GM13977 (cell line): ENCODE measurements at regions not wholly inside any gene's neighbourhood (a gene's known extent, or its start where the extent isn't known, plus 50 kb on each side); places are given as distances from the start of the nearest gene placed in this dataset.

Source experiments
- DNase-seq: peaks from one replicate; pipeline ENCODE4 v3.0.0; 2012; ENCODE audit warnings: low spot score
- CTCF ChIP-seq: IDR thresholded peaks from 2 replicates; pipeline ENCODE4 v1.5.1; 2012; ENCODE audit warnings: mild to moderate bottlenecking, control low read depth; ENCODE audit not compliant: insufficient read depth; ENCODE audit errors: extremely low read depth, missing control alignments
- in situ Hi-C: fragments of 300-500 bp; cut with MboI; formaldehyde crosslinking; loops from one replicate; pipeline ENCODE4 v1.12.0; 2022; ENCODE audit warnings: low sequenced_read_pairs, low pct_unique_long_range_greater_than_20kb, mixed read lengths, inconsistent platforms; ENCODE audit not compliant: unreplicated experiment

GRCh38 chr21:41672543-41672915, 94.3 kb downstream of the RIPK4 start:
- TF ChIP-seq CTCF: no peak
- in situ Hi-C loops: no loop called here
- DNase-seq: no peak

- TF ChIP-seq CTCF: no peak
- in situ Hi-C loops: no loop called here
Observed at GRCh38 chr21:41671859-41672542, 94.9 kb downstream of the RIPK4 start.

GRCh38 chr21:41671212-41671762, 95.6 kb downstream of the RIPK4 start:
- no peak for DNase-seq
- in situ Hi-C loops: no loop called here
- TF ChIP-seq CTCF: no peak

More at GRCh38 chr21:41671859-41672542, 94.9 kb downstream of the RIPK4 start:
- no peak for DNase-seq

GRCh38 chr21:41670056-41670805, 96.6 kb downstream of the RIPK4 start:
- TF ChIP-seq CTCF: no peak
- no peak for DNase-seq
- in situ Hi-C loops: no loop called here

- no peak for DNase-seq
- no peak for TF ChIP-seq CTCF
- in situ Hi-C loops: no loop called here
Observed at GRCh38 chr21:41669533-41669830, 97.4 kb downstream of the RIPK4 start.

- in situ Hi-C loops: no loop called here
- DNase-seq: no peak
- no peak for TF ChIP-seq CTCF
Observed at GRCh38 chr21:41668686-41669532, 97.9 kb downstream of the RIPK4 start.
